COLO829 (cell line): ENCODE measurements at regions not wholly inside any gene's neighbourhood (a gene's known extent, or its start where the extent isn't known, plus 50 kb on each side); places are given as distances from the start of the nearest gene placed in this dataset.
"Not testable (repeated sequence)": the region's sequence is repeated elsewhere in the genome, so short reads cannot be mapped to it uniquely, and the experiment has no call there.

ENCODE experiments used
- DNase-seq: peaks from one replicate; pipeline ENCODE4 v3.0.0; 2012; ENCODE audit warnings: low spot score

DNA sequence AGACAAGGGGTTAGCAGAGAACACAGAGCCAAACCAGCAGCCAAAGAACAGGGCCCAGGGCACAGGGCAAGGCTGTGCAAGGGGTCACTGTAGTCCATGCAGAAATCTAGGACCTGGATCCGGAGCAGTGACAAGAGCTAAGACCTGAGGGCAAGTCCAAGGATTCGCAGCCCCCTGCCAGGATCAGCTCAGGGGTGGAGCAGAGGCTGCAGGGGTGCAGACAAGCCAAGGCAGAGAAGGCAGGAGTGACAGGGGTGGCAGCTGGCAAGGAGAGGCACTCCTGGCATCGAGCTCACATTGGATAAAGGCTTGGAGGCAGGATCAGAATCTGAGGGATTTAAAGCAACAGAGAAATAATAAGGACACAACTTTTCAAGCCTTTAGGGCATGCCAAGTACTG, 80.7 kb upstream of the NANOS1 start:
- no peak for DNase-seq

DNA sequence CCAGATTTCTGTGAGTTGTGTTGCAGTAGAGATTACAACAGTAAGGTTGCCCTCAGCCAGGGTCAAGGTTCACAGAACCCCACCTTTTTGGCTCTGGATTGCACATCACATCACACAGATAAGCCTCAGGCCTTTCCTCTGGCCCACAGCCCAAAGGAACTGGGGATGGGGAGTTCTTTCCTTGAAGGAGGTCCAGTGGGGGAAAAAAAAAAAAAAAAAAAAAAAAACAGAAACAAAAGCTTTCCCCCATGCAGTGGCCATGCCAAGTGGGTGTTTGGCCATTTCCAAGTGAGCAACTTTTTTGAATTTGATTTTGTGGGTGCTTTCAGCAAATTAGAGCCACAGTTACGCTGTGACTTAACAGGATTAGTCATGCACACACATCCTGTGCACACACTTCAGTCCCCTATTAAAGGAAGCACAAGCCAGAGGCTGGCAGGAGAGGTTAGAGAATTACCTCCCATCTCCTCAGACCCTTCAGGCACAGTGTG, 79.3 kb upstream of the NANOS1 start:
- DNase-seq: no peak

- no peak for DNase-seq
Observed at GRCh38 chr10:118950997-118951637, 78.4 kb upstream of the NANOS1 start.

DNA sequence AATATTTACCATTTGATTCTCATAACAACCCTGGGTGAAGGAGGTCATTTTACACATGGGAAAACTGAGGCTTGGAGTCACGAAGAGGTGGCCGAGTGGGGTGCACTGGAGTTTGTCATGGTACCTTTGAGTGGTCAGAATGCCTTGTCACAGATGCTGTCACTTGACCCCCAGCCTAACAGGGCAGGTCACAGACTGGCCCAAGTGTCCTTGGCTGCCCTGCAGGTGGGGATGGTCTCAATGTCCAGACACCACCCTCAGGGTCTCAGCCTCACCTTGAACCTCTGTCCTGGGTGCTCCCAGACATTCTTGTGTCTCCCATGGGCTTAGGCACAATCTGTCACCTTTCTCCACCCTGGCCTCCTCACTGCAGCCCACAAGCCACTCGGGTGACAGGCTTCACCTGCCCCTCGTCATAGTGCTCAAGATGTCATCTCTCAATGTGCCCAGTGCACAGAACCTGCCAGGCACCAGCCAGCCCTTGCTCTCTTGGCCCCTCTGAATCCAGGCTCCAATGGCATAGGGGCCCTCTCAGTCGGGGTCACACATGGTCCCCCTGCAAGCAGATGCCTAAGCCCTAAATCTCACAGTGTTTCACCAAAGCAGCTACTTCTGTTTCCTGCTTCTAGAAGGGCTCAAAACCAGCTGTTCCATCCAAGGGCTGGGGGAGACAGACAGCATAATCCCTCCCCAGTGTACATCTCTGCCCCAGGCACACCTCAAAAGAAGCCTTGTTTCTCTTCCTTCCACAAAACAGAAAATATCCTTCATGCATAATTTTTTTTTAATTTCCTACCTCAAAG, 76.8 kb upstream of the NANOS1 start:
- DNase-seq: no peak

DNA sequence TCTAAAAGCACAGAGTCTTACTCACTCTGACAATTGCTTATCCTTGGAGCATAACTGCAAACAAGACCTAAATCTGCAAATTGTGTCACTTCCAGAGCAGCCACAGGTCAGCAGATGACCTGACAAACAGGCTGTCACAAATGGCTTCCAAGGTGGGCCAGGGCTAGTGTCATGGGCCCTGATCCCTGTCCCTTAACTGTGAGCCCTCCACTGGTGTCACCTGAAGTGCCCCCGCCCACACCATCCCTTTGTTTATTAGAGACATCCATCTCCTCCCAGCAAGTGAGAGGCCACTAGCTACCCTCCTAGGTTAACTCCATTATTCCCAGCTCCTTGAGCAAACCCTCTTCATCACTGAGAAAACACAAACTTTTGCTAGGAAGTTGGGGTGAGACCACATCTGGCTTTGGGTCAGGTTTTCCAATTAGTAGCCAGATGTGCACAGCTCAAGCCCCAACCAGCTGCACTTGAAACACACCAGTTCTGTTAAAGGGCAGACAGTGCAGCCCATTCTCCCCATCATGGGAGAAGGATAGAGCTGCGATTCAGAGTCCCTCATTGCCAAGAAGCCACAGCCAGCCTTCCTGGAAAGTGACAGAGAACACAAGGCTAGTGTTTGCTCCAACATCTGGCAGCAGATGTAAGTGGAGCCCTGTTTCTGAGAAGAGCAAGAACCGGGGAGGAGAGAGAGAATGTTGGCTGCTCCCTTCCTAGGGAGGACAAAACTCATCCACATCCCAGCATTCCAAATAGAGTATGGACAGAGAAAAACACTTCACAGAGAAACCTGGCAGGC, 75.7 kb upstream of the NANOS1 start:
- DNase-seq: no peak

GRCh38 chr10:118955531-118955930, 74.0 kb upstream of the NANOS1 start:
- DNase-seq: no peak

GRCh38 chr10:118955951-118956801, 73.3 kb upstream of the NANOS1 start:
- DNase-seq: no peak

DNA sequence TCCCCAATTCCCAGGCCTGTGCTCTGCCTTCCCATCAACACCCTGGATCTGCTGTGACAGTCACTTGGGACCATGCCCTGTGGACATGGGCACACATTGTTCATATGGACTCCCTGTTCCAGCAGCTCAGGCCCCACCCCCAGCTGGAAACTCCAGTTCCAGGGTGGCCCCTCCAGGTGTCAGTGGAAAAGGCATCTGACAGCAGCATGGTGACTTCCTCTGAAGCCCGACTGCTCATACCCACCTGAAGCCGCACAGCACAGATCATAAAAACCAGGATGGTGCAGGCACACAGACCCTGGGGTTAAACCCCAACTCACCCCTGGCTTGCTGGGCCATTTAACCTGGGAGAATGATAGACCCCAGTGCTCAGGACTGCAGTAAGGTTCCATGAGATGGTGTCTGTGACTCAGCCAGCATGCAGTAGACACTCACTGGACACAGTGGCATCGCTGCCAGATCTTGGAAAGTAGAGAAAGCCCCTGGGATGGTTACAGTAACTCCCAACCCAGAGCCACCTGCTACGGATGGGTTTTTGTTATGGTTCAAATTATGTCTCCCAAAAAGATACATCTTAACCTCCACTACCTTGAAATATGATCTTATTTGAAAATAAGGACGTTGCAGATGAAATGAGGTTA, 72.6 kb upstream of the NANOS1 start:
- no peak for DNase-seq

GRCh38 chr10:118957443-118957825, 72.1 kb upstream of the NANOS1 start:
- DNase-seq: no peak

DNA sequence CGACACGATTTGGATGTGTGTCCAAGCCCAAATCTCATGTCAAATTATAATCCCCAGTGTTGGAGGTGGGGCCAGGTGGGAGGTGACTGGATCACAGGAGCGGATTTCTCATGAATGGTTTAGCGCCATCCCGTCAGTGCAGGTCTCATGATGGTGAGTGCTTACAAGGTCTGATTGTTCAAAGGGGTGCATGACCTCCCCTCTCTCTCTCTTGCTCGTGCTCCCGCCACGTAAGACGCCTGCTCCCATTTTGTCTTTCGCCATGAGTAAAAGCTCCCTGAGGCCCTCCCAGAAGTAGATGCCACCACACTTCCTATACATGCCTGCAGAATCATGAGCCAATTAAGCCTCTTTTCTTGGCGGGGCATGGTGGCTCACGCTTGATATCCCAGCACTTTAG, 71.5 kb upstream of the NANOS1 start:
- no peak for DNase-seq

GRCh38 chr10:118958559-118958958, 71.0 kb upstream of the NANOS1 start:
- no peak for DNase-seq

GRCh38 chr10:118958984-118959925, 70.3 kb upstream of the NANOS1 start:
- DNase-seq: peak; percentile 36

DNA sequence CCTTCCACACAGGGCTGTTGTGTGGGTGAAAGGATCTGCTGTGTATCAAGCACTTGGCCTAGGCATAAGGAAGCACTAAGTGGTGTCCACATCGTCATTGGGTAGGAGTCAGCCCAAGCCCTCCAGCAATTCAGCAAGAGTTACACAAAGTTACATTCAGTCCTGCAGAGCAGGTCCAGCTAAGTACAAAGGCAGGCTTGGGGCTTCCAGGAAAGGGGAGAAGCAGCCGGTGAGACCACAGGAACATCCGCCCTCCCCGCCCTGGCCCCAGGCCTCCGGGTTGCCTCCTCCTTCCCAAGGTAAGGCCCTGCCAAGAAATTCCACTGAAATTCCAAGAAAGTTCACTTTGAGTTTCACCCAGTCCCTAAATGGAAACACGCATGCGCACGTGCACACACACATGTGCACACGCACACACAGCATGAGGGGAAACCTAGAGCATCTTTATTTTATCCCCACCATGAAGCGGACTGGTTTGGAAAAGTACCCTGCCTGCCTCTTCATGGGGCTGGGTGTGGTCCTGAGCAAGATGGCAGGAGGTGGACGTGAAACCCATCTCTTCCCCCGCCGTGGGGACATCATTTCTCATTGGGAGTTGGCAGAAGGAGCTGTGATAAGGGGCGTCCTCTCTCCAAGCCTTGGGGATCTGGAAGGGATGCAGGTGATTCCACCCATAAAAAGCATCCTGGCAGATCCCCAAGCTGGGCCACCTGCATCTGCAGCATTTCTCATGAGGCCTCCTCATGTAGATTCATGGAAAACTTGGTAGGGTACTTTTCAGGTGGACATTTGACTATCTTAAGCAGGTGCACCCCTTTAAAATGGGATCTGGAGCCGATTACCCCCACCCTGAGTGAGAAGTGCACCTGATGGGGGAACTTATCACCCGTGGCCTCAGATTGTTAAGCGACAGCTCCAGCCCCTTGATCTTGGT, 69.1 kb upstream of the NANOS1 start:
- no peak for DNase-seq

DNA sequence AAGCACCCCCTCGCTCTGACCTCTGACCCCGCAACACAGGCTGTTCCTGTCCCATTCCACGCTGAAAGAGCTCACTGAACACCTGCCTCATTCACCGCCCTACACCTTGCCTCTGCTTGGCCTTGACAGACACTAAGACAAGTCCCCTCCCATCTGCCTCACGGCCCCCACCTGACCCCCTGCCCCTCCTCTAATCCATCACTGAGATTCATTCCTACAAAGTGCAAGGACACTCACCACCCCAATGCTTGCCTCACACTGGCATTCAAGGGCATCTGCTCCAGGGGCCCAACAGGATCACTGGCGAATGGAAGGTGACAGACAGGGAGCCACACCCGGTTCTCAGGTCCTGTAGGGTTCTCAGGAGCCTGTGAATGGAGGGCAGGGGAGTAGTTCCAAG, 68.1 kb upstream of the NANOS1 start:
- no peak for DNase-seq

GRCh38 chr10:118962331-118962868, 67.1 kb upstream of the NANOS1 start:
- DNase-seq: not testable (repeated sequence)

GRCh38 chr10:118963341-118963740, 66.2 kb upstream of the NANOS1 start:
- no peak for DNase-seq

DNA sequence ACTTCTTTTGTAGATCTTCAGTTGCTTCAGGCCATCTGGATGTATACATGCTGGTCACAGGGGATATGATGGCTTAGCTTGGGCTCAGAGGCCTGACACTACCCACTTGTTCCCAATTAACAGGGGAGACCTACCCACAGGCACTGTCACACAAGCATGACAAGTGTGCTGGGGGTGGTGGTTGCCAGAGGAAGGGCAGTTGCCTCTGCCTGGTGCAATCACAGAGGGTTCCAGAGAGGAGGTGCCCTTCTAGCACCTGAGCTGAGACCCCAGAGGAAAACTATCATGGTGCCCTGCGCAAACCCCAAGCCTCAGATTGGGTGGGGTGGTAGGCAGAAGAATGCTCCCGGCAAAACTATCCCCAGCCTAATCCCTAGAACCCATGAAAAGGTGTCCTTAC, 65.6 kb upstream of the NANOS1 start:
- DNase-seq: no peak

DNA sequence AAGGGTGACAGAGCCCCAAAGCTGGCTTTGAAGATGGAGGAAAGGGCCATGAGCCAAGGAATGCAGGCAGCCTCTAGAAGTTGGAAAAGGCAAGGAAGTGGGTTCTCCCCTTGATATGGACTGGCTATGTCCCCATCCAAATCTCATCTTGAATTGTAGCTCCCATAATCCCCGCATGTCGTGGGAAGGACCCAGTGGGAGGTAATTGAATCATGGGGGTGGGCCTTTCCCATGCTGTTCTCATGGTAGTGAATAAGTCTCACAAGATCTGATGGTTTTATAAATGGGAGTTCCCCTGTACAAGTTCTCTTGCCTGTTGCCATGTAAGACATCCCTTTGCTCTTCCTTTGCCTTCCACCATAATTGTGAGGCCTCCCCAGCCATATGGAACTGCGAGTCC, 65.0 kb upstream of the NANOS1 start:
- not testable (repeated sequence) for DNase-seq

GRCh38 chr10:118965096-118965495, 64.4 kb upstream of the NANOS1 start:
- DNase-seq: no peak
